ENCODE measurements at regions not wholly inside any gene's neighbourhood (a gene's known extent, or its start where the extent isn't known, plus 50 kb on each side); places are given as distances from the start of the nearest gene placed in this dataset.

DNA sequence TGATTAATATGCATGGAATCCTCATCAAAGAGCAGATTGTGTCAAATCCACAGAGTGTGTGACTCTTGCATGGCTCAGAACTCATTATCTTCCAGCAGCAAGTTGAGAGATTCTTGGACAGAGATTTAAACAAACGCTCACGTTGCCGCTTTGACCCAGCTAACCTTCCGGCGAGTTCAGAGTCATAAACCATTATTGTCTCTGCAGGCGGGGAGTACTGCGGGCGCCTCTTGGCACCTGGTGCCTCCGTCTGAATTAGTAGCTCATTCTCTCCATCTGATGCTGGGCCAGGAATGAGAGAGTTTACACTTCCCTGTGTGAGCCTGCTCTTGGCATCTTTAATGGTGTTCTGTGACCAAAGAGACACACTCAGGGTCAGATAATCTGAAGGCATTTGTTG, 138.6 kb upstream of the WSCD1 start:
- Histone ChIP-seq H3K18ac (ENCODE audit: low read depth, low read length) (no peak overlapping the region), H3K23ac (ENCODE audit: low read depth, low read length) (no peak overlapping the region), H3K4ac (ENCODE audit: low read depth, low read length) (no peak overlapping the region), H2BK120ac (ENCODE audit: low read depth, low read length) (no peak overlapping the region), H4K5ac (ENCODE audit: low read depth, low read length) (no peak overlapping the region), H2AK9ac (replicated peaks; ENCODE audit: low read depth, low read length, poor library complexity) (no peak overlapping the region), H2BK15ac (ENCODE audit: low read depth, low read length) (no peak overlapping the region), H2BK5ac (ENCODE audit: low read depth, low read length, poor library complexity, severe bottlenecking) (no peak overlapping the region), H3K4me1 (ENCODE audit: control insufficient read depth, insufficient read depth, low read length) (no peaks in the 10 kb centered on the region), H2AK5ac (ENCODE audit: low read depth, low read length) (no peak overlapping the region), H3K79me1 (ENCODE audit: low read depth in 1 of 2, low read length in 2 of 2) (no peaks in the 10 kb centered on the region), H3K27ac (ENCODE audit: insufficient read depth, low read length) (no peak overlapping the region), H3K4me3 (ENCODE audit: insufficient read depth, low read depth, low read length) (no peak overlapping the region), H3K56ac (ENCODE audit: extremely low read depth, insufficient read depth, low read length) (no peak overlapping the region), H3K9ac (ENCODE audit: low read depth, low read length) (no peak overlapping the region), H2AFZ (replicated peaks; ENCODE audit: low read length, poor library complexity) (no peak overlapping the region), H4K91ac (ENCODE audit: insufficient read depth, low read depth, low read length) (no peak overlapping the region), H3K27me3 (ENCODE audit: control insufficient read depth, insufficient read depth, low read length) (no peaks in the 10 kb centered on the region), H3K4me2 (ENCODE audit: low read depth, low read length) (no peak overlapping the region), H3K36me3 (ENCODE audit: control insufficient read depth, insufficient read depth, low read length) (no peaks in the 10 kb centered on the region), H3K9me1 (ENCODE audit: insufficient read depth, low read length) (no peaks in the 10 kb centered on the region), H3K14ac (replicated peaks; ENCODE audit: low read depth, low read length) (no peak overlapping the region), H3K9me3 (ENCODE audit: control insufficient read depth, insufficient read depth, low read length) (peaks cover 19% of the 10 kb centered on the region; the same call in 1 of the 2 replicates), H4K20me1 (ENCODE audit: insufficient read depth, low read length) (no peaks in the 10 kb centered on the region), H2BK20ac (ENCODE audit: low read depth, low read length) (no peak overlapping the region), H4K8ac (ENCODE audit: low read depth in 2 of 2, low read length in 2 of 2) (no peak overlapping the region)
- intact Hi-C loops (cut with micrococcal nuclease) (no loop called here), dilution Hi-C loops (cut with HindIII; ENCODE audit: low sequenced_read_pairs, unreplicated experiment) (no loop called here), in situ Hi-C loops (cut with MboI; ENCODE audit: low sequenced_read_pairs) (no loop called here)
- BruUV-seq (replicated peaks): no TSS peak
- POLR2A ChIA-PET (ENCODE audit: unreplicated experiment): no interaction called here
- no CpG with 5 or more reads among the region's 9 CpGs for WGBS, 2 experiments (ENCODE audit: extremely low coverage in 2 of 2, insufficient read length in 1 of 2)
- ATAC-seq (ENCODE audit: low read depth): no peak
- no peak for DNase-seq
- no peak for TF ChIP-seq POLR2A (IDR thresholded peaks at IDR 0.05; ENCODE audit: low read depth, low read length)
- CTCF ChIA-PET: no interaction called here
